Liver (tissue), 3 donors: ENCODE measurements at regions not wholly inside any gene's neighbourhood (a gene's known extent, or its start where the extent isn't known, plus 50 kb on each side); places are given as distances from the start of the nearest gene placed in this dataset.

Experiments
- CTCF ChIP-seq: fragments of 150-350 bp; IDR thresholded peaks from 2 replicates; pipeline ENCODE4 v1.5.1; 2017; ENCODE audit warnings: improper control_type of control experiment, low read depth, low read length; ENCODE audit not compliant: missing input control
- HNF4G ChIP-seq: IDR thresholded peaks from 2 replicates; pipeline ENCODE4 v1.6.1; 2016; ENCODE audit warnings: antibody characterized with exemption
- donor health status: healthy.
- donor health status: healthy.

- TF ChIP-seq HNF4G (no peak), CTCF (no peak)
Measured at GRCh38 chr14:58864751-58865513, 227.2 kb downstream of the DACT1 start.
